ENCODE measurements at regions not wholly inside any gene's neighbourhood (a gene's known extent, or its start where the extent isn't known, plus 50 kb on each side); places are given as distances from the start of the nearest gene placed in this dataset.
"Not testable (repeated sequence)": the region's sequence is repeated elsewhere in the genome, so short reads cannot be mapped to it uniquely, and the experiment has no call there.

- Histone ChIP-seq H3K4me3 (ENCODE audit: low read depth in 1 of 2, low read length in 2 of 2) (no peak overlapping the region), H3K36me3 (ENCODE audit: insufficient read depth, low read length) (no peaks in the 10 kb centered on the region), H3K9me3 (ENCODE audit: low read length) (no peaks in the 10 kb centered on the region), H3K27ac (ENCODE audit: low read depth, low read length) (no peak overlapping the region), H3K27me3 (ENCODE audit: control insufficient read depth in 1 of 2, insufficient read depth in 2 of 2, low read length in 2 of 2) (no peaks in the 10 kb centered on the region), H3K4me1 (ENCODE audit: insufficient read depth, low read length) (peaks cover 16% of the 10 kb centered on the region), H3K9ac (ENCODE audit: low read length) (no peak overlapping the region)
These were observed 302.9 kb downstream of the PCDH7 start for GRCh38 chr4:31023109-31023508.

- Histone ChIP-seq H3K4me3 (ENCODE audit: low read depth in 1 of 2, low read length in 2 of 2) (no peak overlapping the region), H3K9ac (ENCODE audit: low read length) (no peak overlapping the region), H3K4me1 (ENCODE audit: insufficient read depth, low read length) (peaks cover 16% of the 10 kb centered on the region), H3K36me3 (ENCODE audit: insufficient read depth, low read length) (no peaks in the 10 kb centered on the region), H3K9me3 (ENCODE audit: low read length) (no peaks in the 10 kb centered on the region), H3K27me3 (ENCODE audit: control insufficient read depth in 1 of 2, insufficient read depth in 2 of 2, low read length in 2 of 2) (no peaks in the 10 kb centered on the region), H3K27ac (ENCODE audit: low read depth, low read length) (no peak overlapping the region)
These were observed 303.6 kb downstream of the PCDH7 start for GRCh38 chr4:31023742-31024141.

GRCh38 chr4:31024781-31025180 is 304.6 kb downstream of the PCDH7 start:
- H3K27ac ChIP-seq (ENCODE audit: low read depth, low read length); H3K36me3 ChIP-seq (ENCODE audit: insufficient read depth, low read length); H3K27me3 ChIP-seq (ENCODE audit: control insufficient read depth in 1 of 2, insufficient read depth in 2 of 2, low read length in 2 of 2); H3K9ac ChIP-seq (ENCODE audit: low read length); H3K4me3 ChIP-seq (ENCODE audit: low read depth in 1 of 2, low read length in 2 of 2); H3K9me3 ChIP-seq (ENCODE audit: low read length): not testable (repeated sequence)
- peaks cover 16% of the 10 kb centered on the region for H3K4me1 ChIP-seq (ENCODE audit: insufficient read depth, low read length)

DNA sequence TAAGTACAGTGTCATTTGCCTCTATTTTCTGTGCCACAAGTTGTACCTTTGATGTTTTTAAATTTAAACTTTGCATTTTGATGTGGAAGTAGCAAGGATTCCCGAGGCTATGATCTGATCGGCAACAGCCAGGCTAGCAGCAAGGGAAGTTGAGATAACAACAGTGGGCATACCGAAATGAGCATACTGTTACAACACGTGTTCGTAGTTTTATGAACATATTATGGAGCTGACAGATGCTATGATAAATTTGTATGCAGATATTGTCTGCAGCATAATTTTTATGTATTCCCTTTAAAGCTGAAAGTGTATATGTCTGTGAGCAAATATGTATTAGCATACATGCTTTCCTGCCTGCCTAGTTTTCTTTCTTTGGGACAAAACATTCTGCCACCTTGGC is 306.1 kb downstream of the PCDH7 start:
- Histone ChIP-seq H3K27ac (ENCODE audit: low read depth, low read length) (no peak overlapping the region), H3K4me1 (ENCODE audit: insufficient read depth, low read length) (peaks cover 16% of the 10 kb centered on the region), H3K9me3 (ENCODE audit: low read length) (no peaks in the 10 kb centered on the region), H3K27me3 (ENCODE audit: control insufficient read depth in 1 of 2, insufficient read depth in 2 of 2, low read length in 2 of 2) (no peaks in the 10 kb centered on the region), H3K9ac (ENCODE audit: low read length) (no peak overlapping the region), H3K4me3 (ENCODE audit: low read depth in 1 of 2, low read length in 2 of 2) (no peak overlapping the region), H3K36me3 (ENCODE audit: insufficient read depth, low read length) (no peaks in the 10 kb centered on the region)

DNA sequence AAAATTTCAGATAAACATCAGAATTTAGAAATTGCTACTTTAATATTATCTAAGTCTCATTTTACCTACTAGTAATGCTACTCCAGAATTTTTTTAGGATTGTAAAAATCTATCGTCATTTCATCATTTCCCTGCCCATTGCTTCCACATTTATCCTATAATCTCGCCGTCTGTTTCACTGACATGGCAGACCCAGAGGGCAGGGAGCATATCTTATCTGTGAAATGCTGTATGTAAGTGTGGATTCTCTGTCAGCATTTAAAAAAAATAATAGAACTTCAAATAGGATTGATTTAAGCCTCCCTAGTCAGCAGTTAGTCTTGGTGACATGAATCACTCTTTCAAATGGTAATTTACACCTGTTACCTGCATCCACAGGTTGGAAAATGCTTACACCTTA is 314.4 kb downstream of the PCDH7 start:
- Histone ChIP-seq H3K27ac (ENCODE audit: low read depth, low read length) (no peak overlapping the region), H3K9me3 (ENCODE audit: low read length) (no peaks in the 10 kb centered on the region), H3K27me3 (ENCODE audit: control insufficient read depth in 1 of 2, insufficient read depth in 2 of 2, low read length in 2 of 2) (no peaks in the 10 kb centered on the region), H3K9ac (ENCODE audit: low read length) (no peak overlapping the region), H3K4me3 (ENCODE audit: low read depth in 1 of 2, low read length in 2 of 2) (no peak overlapping the region), H3K36me3 (ENCODE audit: insufficient read depth, low read length) (no peaks in the 10 kb centered on the region), H3K4me1 (ENCODE audit: insufficient read depth, low read length) (no peaks in the 10 kb centered on the region)

DNA sequence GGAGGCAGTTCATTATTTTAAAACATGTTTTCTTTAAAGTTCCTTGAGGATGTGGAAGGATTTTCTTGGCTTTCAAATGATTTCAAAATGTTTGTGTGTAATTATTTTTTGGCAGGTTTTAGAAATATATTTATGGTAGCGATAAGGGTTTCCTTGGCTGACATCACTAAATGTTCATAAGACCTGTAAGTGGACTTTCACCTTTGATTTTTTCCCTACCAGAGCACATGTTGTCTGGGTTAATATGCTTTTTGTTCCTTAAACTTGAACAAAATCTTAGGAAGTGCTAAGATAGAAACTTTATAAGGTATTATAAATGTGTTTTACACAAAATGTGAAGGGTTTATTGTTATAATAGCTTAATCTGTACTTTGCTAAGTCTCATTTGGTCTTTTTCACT is 315.6 kb downstream of the PCDH7 start:
- H3K9me3 ChIP-seq (ENCODE audit: low read length) = no peaks in the 10 kb centered on the region

DNA sequence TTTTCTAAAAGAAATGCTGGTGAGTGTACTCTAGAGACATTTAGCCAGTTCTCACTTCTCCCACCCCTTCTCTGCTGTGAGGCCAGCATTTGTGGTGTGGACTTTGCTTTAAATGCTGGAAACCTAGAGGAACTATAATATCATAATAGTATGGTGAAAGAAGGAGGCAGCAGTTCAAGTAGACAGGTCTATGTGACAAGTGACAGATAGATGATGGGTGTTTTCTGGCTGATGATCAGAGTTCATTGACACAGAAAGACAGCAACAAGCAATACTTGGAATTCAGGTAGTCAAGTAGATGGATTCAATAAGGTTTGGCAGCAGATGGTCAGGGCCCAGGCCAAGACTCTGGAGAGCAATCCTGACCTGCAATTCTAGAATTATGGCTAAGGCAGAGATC is 317.5 kb downstream of the PCDH7 start:
- Histone ChIP-seq H3K27ac (ENCODE audit: low read depth, low read length) (no peak overlapping the region), H3K36me3 (ENCODE audit: insufficient read depth, low read length) (no peaks in the 10 kb centered on the region), H3K4me1 (ENCODE audit: insufficient read depth, low read length) (no peaks in the 10 kb centered on the region), H3K9me3 (ENCODE audit: low read length) (no peaks in the 10 kb centered on the region), H3K27me3 (ENCODE audit: control insufficient read depth in 1 of 2, insufficient read depth in 2 of 2, low read length in 2 of 2) (no peaks in the 10 kb centered on the region), H3K9ac (ENCODE audit: low read length) (no peak overlapping the region), H3K4me3 (ENCODE audit: low read depth in 1 of 2, low read length in 2 of 2) (no peak overlapping the region)

More for the DNA sequence above, 315.6 kb downstream of the PCDH7 start:
- H3K4me3 ChIP-seq (ENCODE audit: low read depth in 1 of 2, low read length in 2 of 2) = no peak overlapping the region
- no peak overlapping the region for H3K27ac ChIP-seq (ENCODE audit: low read depth, low read length)
- no peaks in the 10 kb centered on the region for H3K36me3 ChIP-seq (ENCODE audit: insufficient read depth, low read length)
- H3K4me1 ChIP-seq (ENCODE audit: insufficient read depth, low read length) = no peaks in the 10 kb centered on the region
- H3K9ac ChIP-seq (ENCODE audit: low read length) = no peak overlapping the region
- no peaks in the 10 kb centered on the region for H3K27me3 ChIP-seq (ENCODE audit: control insufficient read depth in 1 of 2, insufficient read depth in 2 of 2, low read length in 2 of 2)

GRCh38 chr4:31039382-31039781 is 319.2 kb downstream of the PCDH7 start:
- H3K27me3 ChIP-seq (ENCODE audit: control insufficient read depth in 1 of 2, insufficient read depth in 2 of 2, low read length in 2 of 2) = no peaks in the 10 kb centered on the region
- H3K4me1 ChIP-seq (ENCODE audit: insufficient read depth, low read length) = no peaks in the 10 kb centered on the region
- H3K9ac ChIP-seq (ENCODE audit: low read length) = no peak overlapping the region
- H3K36me3 ChIP-seq (ENCODE audit: insufficient read depth, low read length) = no peaks in the 10 kb centered on the region
- no peak overlapping the region for H3K27ac ChIP-seq (ENCODE audit: low read depth, low read length)
- no peaks in the 10 kb centered on the region for H3K9me3 ChIP-seq (ENCODE audit: low read length)
- H3K4me3 ChIP-seq (ENCODE audit: low read depth in 1 of 2, low read length in 2 of 2) = no peak overlapping the region

GRCh38 chr4:31040106-31040505 is 319.9 kb downstream of the PCDH7 start:
- H3K4me1 ChIP-seq (ENCODE audit: insufficient read depth, low read length) = no peaks in the 10 kb centered on the region
- H3K4me3 ChIP-seq (ENCODE audit: low read depth in 1 of 2, low read length in 2 of 2) = no peak overlapping the region
- no peak overlapping the region for H3K9ac ChIP-seq (ENCODE audit: low read length)
- no peaks in the 10 kb centered on the region for H3K36me3 ChIP-seq (ENCODE audit: insufficient read depth, low read length)
- no peak overlapping the region for H3K27ac ChIP-seq (ENCODE audit: low read depth, low read length)
- no peaks in the 10 kb centered on the region for H3K9me3 ChIP-seq (ENCODE audit: low read length)
- no peaks in the 10 kb centered on the region for H3K27me3 ChIP-seq (ENCODE audit: control insufficient read depth in 1 of 2, insufficient read depth in 2 of 2, low read length in 2 of 2)

DNA sequence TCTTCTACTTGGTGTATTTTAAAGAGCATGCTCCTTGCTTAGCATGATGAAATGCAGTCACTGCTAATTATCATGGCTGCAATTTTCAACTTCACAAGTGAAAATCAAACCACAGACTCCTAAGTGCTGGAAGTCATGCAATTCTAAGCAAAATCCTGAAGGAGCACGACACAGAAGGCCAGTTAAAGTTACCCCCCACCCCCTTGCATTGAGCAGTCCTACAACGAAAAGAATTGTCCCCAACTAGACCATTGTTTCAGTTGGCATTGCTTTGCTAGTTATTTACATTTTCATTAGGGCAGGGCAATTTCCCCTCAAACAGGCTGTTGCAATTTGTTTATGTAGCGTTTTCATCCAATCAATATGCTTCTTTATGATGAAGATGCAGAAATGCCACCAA is 321.2 kb downstream of the PCDH7 start:
- H3K27me3 ChIP-seq (ENCODE audit: control insufficient read depth in 1 of 2, insufficient read depth in 2 of 2, low read length in 2 of 2) = no peaks in the 10 kb centered on the region
- no peaks in the 10 kb centered on the region for H3K36me3 ChIP-seq (ENCODE audit: insufficient read depth, low read length)
- H3K27ac ChIP-seq (ENCODE audit: low read depth, low read length) = no peak overlapping the region
- no peak overlapping the region for H3K4me3 ChIP-seq (ENCODE audit: low read depth in 1 of 2, low read length in 2 of 2)
- no peaks in the 10 kb centered on the region for H3K4me1 ChIP-seq (ENCODE audit: insufficient read depth, low read length)
- no peak overlapping the region for H3K9ac ChIP-seq (ENCODE audit: low read length)
- H3K9me3 ChIP-seq (ENCODE audit: low read length) = no peaks in the 10 kb centered on the region

- Histone ChIP-seq H3K4me3 (ENCODE audit: low read depth in 1 of 2, low read length in 2 of 2) (no peak overlapping the region), H3K9ac (ENCODE audit: low read length) (no peak overlapping the region), H3K4me1 (ENCODE audit: insufficient read depth, low read length) (no peaks in the 10 kb centered on the region), H3K27ac (ENCODE audit: low read depth, low read length) (no peak overlapping the region), H3K9me3 (ENCODE audit: low read length) (no peaks in the 10 kb centered on the region), H3K36me3 (ENCODE audit: insufficient read depth, low read length) (no peaks in the 10 kb centered on the region), H3K27me3 (ENCODE audit: control insufficient read depth in 1 of 2, insufficient read depth in 2 of 2, low read length in 2 of 2) (no peaks in the 10 kb centered on the region)
These were observed 321.7 kb downstream of the PCDH7 start for GRCh38 chr4:31041853-31042252.

DNA sequence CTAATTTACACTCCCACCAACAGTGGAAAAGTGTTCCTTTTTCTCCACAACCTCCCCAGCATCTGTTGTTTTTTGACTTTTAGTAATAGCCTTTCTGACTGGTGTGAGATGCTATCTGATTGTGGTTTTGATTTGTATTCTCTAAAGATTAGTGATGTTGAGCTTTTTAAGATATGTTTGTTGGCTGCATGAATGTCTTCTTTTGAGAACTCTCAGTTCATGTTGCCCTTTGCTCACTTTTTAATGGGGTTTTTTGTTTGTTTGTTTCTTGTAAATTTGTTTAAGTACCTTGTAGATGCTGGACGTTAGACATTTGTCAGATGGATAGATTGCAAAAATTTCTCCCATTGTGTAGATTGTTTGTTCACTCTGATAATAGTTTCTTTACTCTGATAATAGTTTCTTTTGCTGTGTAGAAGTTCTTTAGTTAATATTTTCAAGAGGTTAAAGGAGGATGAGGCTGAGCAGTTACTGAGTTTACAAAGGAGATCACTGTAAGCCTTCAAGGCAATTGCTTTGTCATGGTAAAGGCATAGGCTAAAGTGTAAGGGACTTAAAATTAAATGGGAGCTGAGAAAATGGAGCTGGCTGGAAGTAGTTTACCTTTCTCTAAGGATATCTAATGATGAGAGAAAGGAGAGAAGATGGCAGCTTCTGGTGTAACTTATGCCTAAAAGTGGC is 323.4 kb downstream of the PCDH7 start:
- Histone ChIP-seq H3K27ac (ENCODE audit: low read depth, low read length) (no peak overlapping the region), H3K36me3 (ENCODE audit: insufficient read depth, low read length) (no peaks in the 10 kb centered on the region), H3K9me3 (ENCODE audit: low read length) (no peaks in the 10 kb centered on the region), H3K4me3 (ENCODE audit: low read depth in 1 of 2, low read length in 2 of 2) (no peak overlapping the region), H3K9ac (ENCODE audit: low read length) (no peak overlapping the region), H3K4me1 (ENCODE audit: insufficient read depth, low read length) (no peaks in the 10 kb centered on the region), H3K27me3 (ENCODE audit: control insufficient read depth in 1 of 2, insufficient read depth in 2 of 2, low read length in 2 of 2) (no peaks in the 10 kb centered on the region)
